CD4-positive, CD25-positive, alpha-beta regulatory T cell (primary cell): ENCODE measurements at regions not wholly inside any gene's neighbourhood (a gene's known extent, or its start where the extent isn't known, plus 50 kb on each side); places are given as distances from the start of the nearest gene placed in this dataset.

ENCODE experiments used
- ATAC-seq, 2 donors: fragments of 150-1000 bp; cut with Tn5 transposase; one replicate each; pipeline ENCODE4 v1.10.0; 2021; ENCODE audit warnings: low read depth in 2 of 2, moderate number of reproducible peaks in 2 of 2, moderate library complexity in 1 of 2
- DNase-seq, 3 donors: peaks; one replicate each; pipeline versions ENCODE4 v3.0.0 to v3.0.0-alpha.2; 2012 to 2022; ENCODE audit warnings: mixed read lengths in 1 of 3
- H3K27ac ChIP-seq: one replicate; pipeline ENCODE4 v1.7.0; 2013; ENCODE audit warnings: mild to moderate bottlenecking, low read length; ENCODE audit not compliant: insufficient read depth, poor library complexity, severe bottlenecking
- H3K27me3 ChIP-seq: one replicate; pipeline ENCODE4 v1.7.0; 2013; ENCODE audit warnings: low read length; ENCODE audit not compliant: control insufficient read depth, insufficient read depth
- H3K36me3 ChIP-seq: one replicate; pipeline ENCODE4 v1.7.0; 2013; ENCODE audit warnings: mild to moderate bottlenecking, low read length, moderate library complexity; ENCODE audit not compliant: control insufficient read depth, insufficient read depth
- H3K4me1 ChIP-seq: 2 replicates; pipeline ENCODE4 v1.7.0; 2013; ENCODE audit warnings: mild to moderate bottlenecking, low read length; ENCODE audit not compliant: insufficient read depth, control insufficient read depth, poor library complexity, severe bottlenecking
- H3K4me3 ChIP-seq: one replicate; pipeline ENCODE4 v1.7.0; 2013; ENCODE audit warnings: low read depth, mild to moderate bottlenecking, low read length, moderate library complexity
- H3K9me3 ChIP-seq, 2 experiments: 1 replicate in 1 of 2; 2 replicates in 1 of 2; pipeline ENCODE4 v1.7.0; 2013; ENCODE audit warnings: low read length in 2 of 2, mild to moderate bottlenecking in 1 of 2, moderate library complexity in 1 of 2; ENCODE audit not compliant: control insufficient read depth in 2 of 2
- H3K27ac Mint-ChIP-seq, 3 donors: one replicate each; pipeline ENCODE4 v1.8.0; 2020 to 2022; ENCODE audit warnings: mild to moderate bottlenecking in 3 of 3, mixed read lengths in 3 of 3, moderate library complexity in 2 of 3
- H3K27me3 Mint-ChIP-seq: one replicate; pipeline ENCODE4 v1.8.0; 2022; ENCODE audit warnings: mild to moderate bottlenecking, mixed read lengths
- H3K36me3 Mint-ChIP-seq: one replicate; pipeline ENCODE4 v1.8.0; 2020; ENCODE audit warnings: mixed read lengths
- H3K4me1 Mint-ChIP-seq, 4 donors: one replicate each; pipeline ENCODE4 v1.8.0; 2020 to 2022; ENCODE audit warnings: mixed read lengths in 4 of 4, mild to moderate bottlenecking in 1 of 4
- H3K4me3 Mint-ChIP-seq, 4 donors: one replicate each; pipeline ENCODE4 v1.8.0; 2020 to 2022; ENCODE audit warnings: mild to moderate bottlenecking in 4 of 4, mixed read lengths in 4 of 4, moderate library complexity in 3 of 4
- H3K9me3 Mint-ChIP-seq, 7 donors: one replicate each; pipeline ENCODE4 v1.8.0; 2020 to 2022; ENCODE audit warnings: mixed read lengths in 7 of 7, mild to moderate bottlenecking in 3 of 7, moderate library complexity in 2 of 7

- Histone ChIP-seq H3K27me3 (peaks cover 4% of the 10 kb centered on the region), H3K4me1 (no peaks in the 10 kb centered on the region), H3K9me3 (no peaks in the 10 kb centered on the region), H3K4me3 (no peak overlapping the region), H3K27ac (no peak overlapping the region), H3K36me3 (no peaks in the 10 kb centered on the region)
- peaks cover 0 to 8% (median 3%) of the 10 kb centered on the region in 4 donors for H3K4me1 Mint-ChIP-seq
- DNase-seq (no peak), ATAC-seq (no peak)
- H3K27ac Mint-ChIP-seq, result no peak overlapping the region
- H3K4me3 Mint-ChIP-seq, result no peak overlapping the region
- H3K27me3 Mint-ChIP-seq, result peaks cover 21% of the 10 kb centered on the region
- no peaks in the 10 kb centered on the region for H3K36me3 Mint-ChIP-seq
- no peaks in the 10 kb centered on the region for H3K9me3 Mint-ChIP-seq
Observed at GRCh38 chr4:113835005-113835404, 73.5 kb upstream of the CAMK2D start.

- Mint-ChIP-seq H3K9me3 (peaks cover 0 to 2% (median 0%) of the 10 kb centered on the region in 7 donors), H3K27ac (no peak overlapping the region), H3K4me3 (no peak overlapping the region), H3K4me1 (peaks cover 0 to 10% (median 3%) of the 10 kb centered on the region in 4 donors), H3K27me3 (peaks cover 18% of the 10 kb centered on the region), H3K36me3 (no peaks in the 10 kb centered on the region)
- Histone ChIP-seq H3K9me3 (no peaks in the 10 kb centered on the region), H3K27me3 (peaks cover 7% of the 10 kb centered on the region), H3K36me3 (no peaks in the 10 kb centered on the region), H3K27ac (no peak overlapping the region), H3K4me3 (no peak overlapping the region), H3K4me1 (no peaks in the 10 kb centered on the region)
- DNase-seq (no peak), ATAC-seq (no peak)
Observed at GRCh38 chr4:113834298-113834697, 72.8 kb upstream of the CAMK2D start.

DNA sequence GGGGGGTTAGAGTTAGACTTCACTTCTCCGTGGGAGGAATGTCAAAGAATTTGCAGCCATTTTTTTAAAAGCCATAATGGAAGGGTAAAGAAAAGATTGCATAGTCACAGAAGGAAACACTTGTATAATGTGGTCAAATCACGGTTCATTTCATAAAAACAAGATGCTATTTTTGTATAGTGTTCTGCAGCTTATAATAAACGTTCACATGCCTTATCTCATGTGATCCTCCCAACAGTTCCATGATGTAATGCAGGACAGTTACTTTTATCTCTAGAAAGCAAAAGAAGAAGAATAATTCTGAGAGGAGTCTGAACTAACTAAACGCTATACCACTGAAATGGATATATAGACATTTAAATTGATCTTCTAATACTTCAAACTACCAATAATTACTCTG lies 71.3 kb upstream of the CAMK2D start:
- no peak for ATAC-seq
- Mint-ChIP-seq H3K4me3 (no peak overlapping the region), H3K27me3 (peaks cover 21% of the 10 kb centered on the region), H3K27ac (no peak overlapping the region), H3K36me3 (no peaks in the 10 kb centered on the region), H3K9me3 (peaks cover 0 to 2% (median 0%) of the 10 kb centered on the region in 7 donors), H3K4me1 (peaks cover 0 to 10% (median 3%) of the 10 kb centered on the region in 4 donors)
- no peak overlapping the region for H3K27ac ChIP-seq
- no peaks in the 10 kb centered on the region for H3K4me1 ChIP-seq
- H3K36me3 ChIP-seq, result no peaks in the 10 kb centered on the region
- H3K4me3 ChIP-seq, result no peak overlapping the region
- DNase-seq, result no peak
- peaks cover 8% of the 10 kb centered on the region for H3K27me3 ChIP-seq
- no peaks in the 10 kb centered on the region for H3K9me3 ChIP-seq

DNA sequence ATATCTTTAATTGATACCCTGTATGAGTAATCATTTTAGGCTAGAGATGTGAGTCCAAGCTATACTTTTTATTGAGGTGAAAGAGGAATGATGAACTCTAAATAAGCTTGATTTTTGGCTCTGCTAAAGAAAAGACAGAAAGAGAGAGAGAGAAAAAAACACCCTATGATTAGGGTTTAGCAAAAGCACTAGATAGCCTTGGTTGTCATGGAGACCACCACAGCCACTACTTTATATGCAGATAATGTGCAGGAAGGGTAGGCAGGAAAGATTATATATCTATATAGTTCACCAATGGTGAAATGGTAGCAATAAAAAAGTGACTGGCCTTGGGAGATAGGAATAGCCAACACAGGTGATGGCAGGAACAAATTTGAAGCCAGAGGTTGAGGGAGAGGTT lies 69.9 kb upstream of the CAMK2D start:
- no peak for DNase-seq
- H3K36me3 ChIP-seq, result no peaks in the 10 kb centered on the region

DNA sequence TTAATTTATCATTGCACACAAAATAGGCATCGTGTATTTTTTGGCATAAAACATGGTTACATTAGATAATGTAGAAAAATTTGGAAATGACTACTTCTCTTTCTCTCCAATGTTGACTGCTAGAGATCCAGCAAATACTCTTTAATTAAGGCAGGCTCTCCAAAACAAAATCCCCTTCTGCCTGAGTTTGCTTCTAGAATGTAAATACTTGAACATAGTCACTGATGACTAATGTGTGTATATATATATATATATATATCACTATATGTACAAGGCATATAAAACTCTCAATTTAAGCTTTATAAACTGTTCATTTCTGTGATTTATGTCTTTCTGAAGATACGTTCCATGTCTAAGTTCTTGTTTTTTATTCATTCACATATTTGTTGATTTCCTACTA lies 67.2 kb upstream of the CAMK2D start:
- Mint-ChIP-seq H3K36me3 (no peaks in the 10 kb centered on the region), H3K4me1 (peaks cover 12 to 33% (median 21%) of the 10 kb centered on the region in 4 donors), H3K9me3 (peaks cover 0 to 2% (median 0%) of the 10 kb centered on the region in 7 donors), H3K27ac (no peak overlapping the region), H3K27me3 (peaks cover 12% of the 10 kb centered on the region), H3K4me3 (no peak overlapping the region)
- no peak for DNase-seq
- no peaks in the 10 kb centered on the region for H3K36me3 ChIP-seq
- H3K9me3 ChIP-seq, result no peaks in the 10 kb centered on the region
- H3K27me3 ChIP-seq, result peaks cover 6% of the 10 kb centered on the region
- H3K4me3 ChIP-seq, result no peak overlapping the region
- no peak for ATAC-seq
- no peak overlapping the region for H3K27ac ChIP-seq
- peaks cover 13% of the 10 kb centered on the region for H3K4me1 ChIP-seq

More for the DNA sequence above, 69.9 kb upstream of the CAMK2D start:
- Mint-ChIP-seq H3K27ac (no peak overlapping the region), H3K36me3 (no peaks in the 10 kb centered on the region), H3K9me3 (peaks cover 0 to 2% (median 0%) of the 10 kb centered on the region in 7 donors), H3K4me1 (peaks cover 0 to 8% (median 4%) of the 10 kb centered on the region in 4 donors), H3K4me3 (no peak overlapping the region), H3K27me3 (peaks cover 15% of the 10 kb centered on the region)
- Histone ChIP-seq H3K27me3 (peaks cover 8% of the 10 kb centered on the region), H3K4me3 (no peak overlapping the region), H3K27ac (no peak overlapping the region), H3K4me1 (no peaks in the 10 kb centered on the region), H3K9me3 (no peaks in the 10 kb centered on the region)
- no peak for ATAC-seq

GRCh38 chr4:113827285-113827684 lies 65.7 kb upstream of the CAMK2D start:
- DNase-seq, result no peak
- H3K27ac ChIP-seq, result no peak overlapping the region
- H3K27me3 Mint-ChIP-seq, result peaks cover 18% of the 10 kb centered on the region
- H3K4me1 ChIP-seq, result peaks cover 13% of the 10 kb centered on the region
- H3K36me3 ChIP-seq, result no peaks in the 10 kb centered on the region
- no peak overlapping the region for H3K4me3 ChIP-seq
- H3K27me3 ChIP-seq, result peaks cover 4% of the 10 kb centered on the region
- peaks cover 12 to 40% (median 27%) of the 10 kb centered on the region in 4 donors for H3K4me1 Mint-ChIP-seq
- no peak overlapping the region for H3K27ac Mint-ChIP-seq
- no peaks in the 10 kb centered on the region for H3K9me3 ChIP-seq
- H3K4me3 Mint-ChIP-seq, result no peak overlapping the region
- ATAC-seq, result no peak
- peaks cover 0 to 2% (median 0%) of the 10 kb centered on the region in 7 donors for H3K9me3 Mint-ChIP-seq
- H3K36me3 Mint-ChIP-seq, result no peaks in the 10 kb centered on the region

- Mint-ChIP-seq H3K4me1 (peaks cover 12 to 36% (median 26%) of the 10 kb centered on the region in 4 donors), H3K27me3 (peaks cover 24% of the 10 kb centered on the region), H3K36me3 (no peaks in the 10 kb centered on the region), H3K27ac (no peak overlapping the region), H3K4me3 (no peak overlapping the region), H3K9me3 (peaks cover 0 to 2% (median 0%) of the 10 kb centered on the region in 7 donors)
- Histone ChIP-seq H3K27ac (no peak overlapping the region), H3K36me3 (no peaks in the 10 kb centered on the region), H3K4me1 (peaks cover 13% of the 10 kb centered on the region), H3K4me3 (no peak overlapping the region), H3K9me3 (no peaks in the 10 kb centered on the region), H3K27me3 (peaks cover 5% of the 10 kb centered on the region)
- DNase-seq (no peak), ATAC-seq (no peak)
Observed at GRCh38 chr4:113826421-113826820, 64.9 kb upstream of the CAMK2D start.

DNA sequence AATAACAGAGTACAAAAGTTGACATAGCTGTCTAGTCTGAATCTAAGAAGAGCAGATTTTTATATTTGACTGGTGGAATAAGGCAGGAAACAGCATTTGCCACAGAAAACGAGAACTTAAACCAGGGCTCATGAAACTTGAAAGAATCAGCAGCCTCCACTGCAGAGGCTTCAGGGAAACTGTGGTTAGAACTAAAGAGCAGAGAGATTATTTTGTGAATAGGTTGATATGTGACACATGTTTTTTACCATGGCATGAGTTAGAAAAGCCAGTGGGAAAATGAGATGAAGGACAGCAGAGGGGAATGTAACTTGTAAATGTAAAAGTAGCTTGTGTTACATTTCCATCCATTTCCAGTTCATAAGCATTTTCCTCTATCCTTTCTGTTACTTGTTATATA lies 63.7 kb upstream of the CAMK2D start:
- no peak overlapping the region for H3K27ac ChIP-seq
- peaks cover 5% of the 10 kb centered on the region for H3K27me3 ChIP-seq
- DNase-seq (peak in 2 of 3 donors; percentile 32 to 56), ATAC-seq (peak; percentile 75 to 76)
- peaks cover 28% of the 10 kb centered on the region for H3K27me3 Mint-ChIP-seq
- peaks cover 13% of the 10 kb centered on the region for H3K4me1 ChIP-seq
- H3K9me3 Mint-ChIP-seq, result peaks cover 0 to 2% (median 0%) of the 10 kb centered on the region in 7 donors
- peaks cover 12 to 34% (median 25%) of the 10 kb centered on the region in 4 donors for H3K4me1 Mint-ChIP-seq
- H3K36me3 ChIP-seq, result no peaks in the 10 kb centered on the region
- peak overlapping the region in 2 of 3 donors; percentile 40 to 93 for H3K27ac Mint-ChIP-seq
- no peaks in the 10 kb centered on the region for H3K36me3 Mint-ChIP-seq
- peak overlapping the region in 2 of 4 donors; percentile 9 to 47 for H3K4me3 Mint-ChIP-seq
- no peak overlapping the region for H3K4me3 ChIP-seq
- H3K9me3 ChIP-seq, result no peaks in the 10 kb centered on the region
